DMS 273 (cell line): ENCODE measurements at regions not wholly inside any gene's neighbourhood (a gene's known extent, or its start where the extent isn't known, plus 50 kb on each side); places are given as distances from the start of the nearest gene placed in this dataset.
"Not testable (repeated sequence)": the region's sequence is repeated elsewhere in the genome, so short reads cannot be mapped to it uniquely, and the experiment has no call there.

ENCODE experiments used
- DNase-seq: peaks from one replicate; lab custom pipeline; 2025; ENCODE audit not compliant: unreplicated experiment; lab: John Stamatoyannopoulos, UW

DNA sequence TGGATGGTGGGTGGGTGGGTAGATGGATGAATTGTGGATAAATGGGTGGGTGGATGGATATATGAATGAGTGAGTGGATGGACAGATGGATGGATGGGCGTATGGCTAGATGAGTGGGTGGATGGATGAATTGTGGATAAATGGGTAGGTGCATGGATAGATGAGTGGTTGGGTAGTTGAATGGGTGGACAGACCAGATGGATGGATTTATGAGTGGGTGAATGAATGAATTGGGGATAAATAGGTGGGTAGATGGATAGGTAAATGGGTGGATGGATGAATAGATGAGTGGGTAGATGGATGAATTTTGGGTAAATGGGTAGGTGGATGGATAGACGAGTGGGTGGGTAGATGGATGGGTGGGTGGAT lies 108.7 kb downstream of the NPIPB11 start:
- DNase-seq, result not testable (repeated sequence)

DNA sequence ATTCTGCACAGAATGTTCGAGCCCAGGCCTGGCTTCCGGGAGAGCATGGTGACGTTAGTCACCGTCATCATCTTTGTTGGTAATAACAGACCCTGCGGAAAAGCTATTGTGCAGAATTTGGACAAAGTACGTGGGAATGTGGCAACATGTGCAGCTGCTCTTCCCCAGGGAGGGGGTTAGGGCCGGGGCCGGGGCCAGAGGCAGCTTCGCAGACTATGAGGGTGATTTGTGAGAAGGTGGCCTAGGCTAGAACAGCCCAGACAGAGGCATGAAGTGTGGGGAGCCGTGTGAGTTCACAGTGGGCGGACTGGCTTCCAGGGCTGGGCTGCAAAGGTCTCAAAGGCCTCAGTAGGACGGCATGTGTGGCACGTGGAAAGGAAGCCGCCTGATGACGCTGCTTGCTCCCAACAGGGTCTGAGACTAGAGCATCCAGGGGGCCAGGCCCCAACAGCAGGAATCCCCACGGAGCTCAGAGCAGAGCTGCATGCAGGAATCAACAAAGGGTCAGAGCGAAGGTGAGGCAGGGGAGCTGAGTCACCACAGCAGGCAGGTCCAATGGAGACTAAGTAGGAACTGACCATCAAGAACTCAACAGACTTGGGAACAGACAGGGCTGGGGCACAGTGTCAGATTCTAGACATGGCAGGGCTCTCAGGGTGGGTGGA lies 109.2 kb downstream of the NPIPB11 start:
- not testable (repeated sequence) for DNase-seq

DNA sequence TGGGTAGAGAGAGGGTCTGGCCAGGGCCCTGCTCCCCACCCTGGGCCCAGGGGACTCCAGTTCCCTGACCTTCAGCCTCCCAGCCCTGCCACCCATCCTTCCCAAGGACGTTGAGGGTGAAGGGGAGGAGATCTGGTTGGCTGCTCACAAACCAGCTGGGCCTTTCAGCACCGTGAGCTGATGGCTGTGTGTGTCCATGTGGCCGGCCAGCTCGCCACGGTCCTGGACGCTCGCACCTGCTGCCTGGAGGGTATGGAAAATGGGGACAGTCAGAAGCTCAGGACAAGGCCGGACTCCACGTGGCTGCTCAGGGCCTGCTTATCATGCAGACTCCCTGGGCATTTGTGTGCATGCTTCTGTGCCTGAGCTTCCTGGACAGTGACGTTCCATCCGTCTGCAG lies 110.3 kb downstream of the NPIPB11 start:
- DNase-seq, result not testable (repeated sequence)

DNA sequence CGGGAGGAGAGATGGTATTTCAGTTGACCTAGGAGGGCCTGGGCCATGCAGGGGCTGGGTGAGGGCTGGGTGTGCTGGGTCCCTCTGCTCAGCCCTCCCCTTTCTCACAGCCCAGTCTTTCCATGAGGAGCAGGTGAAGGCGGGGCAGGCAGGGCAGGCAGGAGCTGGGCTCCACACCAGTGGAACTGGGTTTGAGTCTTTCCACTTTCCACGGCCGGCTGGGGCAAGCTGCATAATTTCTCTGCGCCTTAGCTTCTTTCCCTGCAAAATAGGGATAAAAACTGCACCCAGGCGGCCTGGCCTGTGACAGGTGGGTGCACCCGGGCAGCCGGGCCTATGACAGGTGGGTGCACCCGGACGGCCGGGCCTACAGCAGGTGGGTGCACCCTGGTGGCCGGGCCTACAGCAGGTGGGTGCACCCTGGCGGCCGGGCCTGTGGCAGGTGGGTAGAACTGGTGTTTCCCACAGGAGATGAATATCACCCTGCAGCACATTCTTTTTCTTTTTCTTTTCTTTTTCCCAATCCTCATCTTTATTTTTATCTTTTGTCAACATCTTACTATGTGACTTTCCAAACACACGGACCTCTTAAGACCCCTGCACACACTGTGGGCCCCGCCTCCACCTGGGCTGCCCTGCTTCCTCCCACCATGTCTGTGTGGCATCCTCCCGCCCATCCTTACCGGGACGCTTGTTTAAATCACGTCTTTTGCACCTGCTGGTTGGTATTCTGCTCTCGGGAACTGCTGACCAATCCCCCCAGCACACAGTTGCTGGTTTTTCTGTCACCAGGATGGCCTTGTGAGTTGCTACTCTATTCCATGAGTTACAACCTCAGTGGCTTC lies 111.3 kb downstream of the NPIPB11 start:
- DNase-seq, result not testable (repeated sequence)

DNA sequence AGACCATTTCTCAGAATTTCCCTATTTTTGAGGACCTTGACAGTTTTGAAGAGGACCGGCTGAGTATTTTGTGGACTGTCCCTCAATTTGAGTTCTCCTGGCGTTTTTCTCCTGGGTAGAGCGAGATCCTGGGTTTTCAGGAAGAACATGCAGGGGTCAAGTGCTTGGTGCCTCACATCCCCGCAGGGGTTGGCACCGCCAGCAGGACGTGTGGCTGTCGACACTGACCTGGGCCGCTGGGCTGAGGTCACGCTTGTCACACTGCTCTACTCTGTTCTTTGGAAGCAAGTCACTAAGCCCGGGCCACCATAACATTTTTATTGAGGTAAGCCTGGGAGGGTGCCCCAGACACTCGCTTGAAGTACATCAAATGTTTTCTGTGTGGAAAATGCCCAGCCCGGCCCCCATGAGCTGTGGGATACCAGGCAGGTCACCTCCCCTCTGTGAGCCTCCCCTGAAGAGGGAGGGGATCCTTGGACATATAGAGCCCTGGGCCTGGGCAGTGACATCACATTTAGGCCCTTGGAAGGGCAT lies 112.0 kb downstream of the NPIPB11 start:
- DNase-seq, result not testable (repeated sequence)

DNA sequence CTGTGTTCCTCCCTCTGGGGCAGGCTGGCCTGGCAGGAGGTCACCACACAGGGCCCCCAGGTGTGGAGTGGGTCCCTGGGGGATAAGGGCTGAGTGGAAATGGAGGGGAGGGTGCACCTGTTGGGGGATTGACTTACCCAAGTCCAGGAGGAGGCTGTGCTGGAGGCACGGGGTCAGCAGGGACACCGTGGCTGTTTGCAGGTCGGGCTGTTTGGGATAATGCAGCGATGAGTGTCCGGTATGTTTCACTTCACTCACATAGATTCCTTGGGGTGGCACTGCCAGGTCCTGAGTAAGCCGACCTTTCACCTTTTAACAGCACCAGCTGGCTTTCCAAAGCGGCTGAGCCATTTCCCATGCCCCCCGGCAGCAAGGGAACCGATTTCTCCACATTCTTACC lies 113.0 kb downstream of the NPIPB11 start:
- DNase-seq, result not testable (repeated sequence)

DNA sequence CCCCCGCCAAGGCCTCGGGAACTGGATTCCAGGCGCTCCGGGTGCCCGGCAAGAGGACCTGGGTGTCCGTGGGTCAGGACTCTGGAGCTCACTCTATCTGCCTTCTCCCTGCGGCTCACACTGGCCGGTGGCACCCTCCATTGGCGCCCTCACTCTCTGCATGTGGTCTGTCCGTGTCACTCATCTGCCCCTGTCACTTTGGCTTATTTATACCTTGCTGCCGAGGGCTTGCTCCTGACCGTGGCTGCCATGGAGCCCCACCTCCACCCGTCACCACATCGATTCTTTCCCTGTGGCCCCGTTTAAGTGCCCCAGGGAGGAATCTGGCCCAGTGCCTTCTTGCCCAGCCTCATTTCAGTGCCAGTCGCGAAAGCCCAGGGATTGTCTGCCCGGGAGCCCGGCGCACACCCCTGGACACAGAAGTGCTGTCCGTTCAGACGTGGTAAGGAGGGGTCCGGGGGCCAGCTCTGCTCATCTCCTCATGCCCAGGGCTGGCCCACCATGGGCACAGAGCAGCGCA lies 113.5 kb downstream of the NPIPB11 start:
- not testable (repeated sequence) for DNase-seq

DNA sequence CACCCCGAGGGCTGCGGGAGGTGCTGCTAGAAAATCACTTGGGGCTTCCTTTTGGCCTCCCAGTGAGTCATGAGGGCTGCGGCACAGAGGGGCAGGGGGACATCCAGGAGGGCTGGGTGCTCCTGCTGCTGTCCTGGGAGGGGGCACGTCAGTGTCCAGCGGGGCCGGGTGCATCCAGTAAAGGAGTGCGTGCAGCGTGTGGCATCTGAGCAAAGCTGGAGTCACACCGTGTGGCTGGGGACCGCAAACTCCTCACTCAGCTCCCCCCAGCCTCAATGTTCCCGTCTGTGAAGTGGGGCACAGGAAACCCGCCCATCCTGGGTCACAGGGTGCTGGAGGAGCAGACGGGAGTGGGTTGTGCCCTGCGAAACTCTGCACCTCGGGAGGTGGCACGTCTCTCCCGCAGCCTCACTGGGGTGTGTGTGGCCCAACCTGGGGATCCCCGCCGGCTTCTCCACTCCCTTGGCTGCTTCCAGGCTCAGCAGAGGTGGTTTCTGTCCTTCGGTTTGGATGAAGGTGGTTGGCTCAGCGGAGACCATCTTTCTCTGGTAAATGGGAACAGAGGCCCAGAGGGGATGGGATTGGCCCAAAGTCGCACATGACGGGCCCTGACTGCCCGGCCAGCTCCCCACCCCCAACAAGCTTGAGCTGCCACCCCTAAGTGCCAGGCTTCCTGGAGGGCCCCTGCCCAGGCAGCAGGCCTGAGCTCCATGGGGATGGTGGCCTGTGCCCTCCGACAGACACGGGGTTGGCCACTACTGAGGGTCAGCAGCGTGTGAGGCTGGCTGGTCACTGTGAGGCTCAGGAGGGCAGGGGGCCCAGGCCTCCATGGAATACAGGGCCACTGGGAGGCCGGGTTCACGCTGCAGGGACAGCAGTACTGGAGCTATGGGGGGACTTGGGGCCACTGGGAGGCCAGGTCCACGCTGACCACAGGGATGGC lies 114.9 kb downstream of the NPIPB11 start:
- not testable (repeated sequence) for DNase-seq

DNA sequence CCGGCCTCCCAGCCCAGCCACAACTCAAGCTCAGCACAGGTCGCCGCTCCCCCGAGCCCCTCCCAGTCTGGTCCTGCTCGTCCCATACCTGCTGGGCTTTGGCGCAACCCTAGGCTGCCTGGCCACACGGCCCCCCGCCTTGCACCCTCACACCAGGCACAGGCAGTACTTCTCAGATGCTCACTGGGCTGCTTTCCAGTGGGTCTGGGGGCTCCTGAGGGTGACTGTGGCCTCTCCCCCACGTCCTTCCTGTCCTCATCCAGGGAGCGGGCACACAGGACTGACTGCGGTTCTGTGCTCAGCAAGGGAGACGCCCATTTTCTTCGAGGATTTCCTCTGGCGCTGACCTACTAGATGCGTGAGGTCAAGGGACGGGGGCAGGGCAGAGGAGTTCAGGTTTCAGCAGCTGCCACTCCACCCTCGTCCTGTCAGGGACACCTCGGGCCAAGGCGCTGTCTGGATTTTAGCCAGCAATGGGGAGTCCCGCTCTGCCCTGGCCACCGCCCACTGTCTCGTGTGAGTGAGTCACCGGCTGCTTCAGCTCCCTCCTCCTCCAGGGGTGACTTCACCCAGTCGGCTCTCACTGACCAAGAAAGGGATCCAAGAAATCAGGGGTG lies 115.8 kb downstream of the NPIPB11 start:
- peak; percentile 81 for DNase-seq

DNA sequence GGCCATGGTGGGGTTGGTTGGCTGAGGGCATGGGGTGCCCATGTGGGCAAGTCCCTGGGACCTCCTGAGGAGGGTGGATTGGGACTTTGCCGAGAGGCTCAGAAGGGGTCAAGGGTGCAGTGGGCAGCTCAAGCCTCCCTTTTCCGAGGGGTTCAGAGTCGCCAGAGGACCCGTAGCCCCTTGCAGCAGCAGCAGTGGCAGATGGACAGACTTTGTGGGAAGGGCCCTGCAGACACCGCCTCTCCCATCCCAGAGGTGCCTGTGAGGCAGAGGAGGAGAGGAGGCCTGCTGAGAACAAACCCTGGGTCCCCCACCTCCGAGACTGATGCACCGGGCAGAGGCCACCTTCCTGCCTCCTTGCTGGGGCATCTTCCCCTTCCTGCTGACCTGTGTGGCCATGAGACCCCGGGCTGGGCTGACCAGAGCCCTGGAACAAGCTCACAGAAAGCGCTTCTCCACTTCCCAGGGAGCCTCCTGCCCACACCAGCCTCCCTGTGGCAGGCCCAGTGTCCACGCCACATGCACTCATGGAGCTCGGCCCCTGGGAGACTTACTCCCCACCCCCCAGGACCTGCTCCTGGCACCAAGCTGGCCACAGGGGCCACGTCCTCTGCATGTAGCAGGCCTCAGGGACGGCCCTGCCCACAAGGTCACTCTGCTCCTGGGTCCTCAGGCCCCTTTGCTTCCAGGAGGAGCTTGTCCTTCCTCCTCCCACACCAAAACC lies 116.8 kb downstream of the NPIPB11 start:
- not testable (repeated sequence) for DNase-seq

DNA sequence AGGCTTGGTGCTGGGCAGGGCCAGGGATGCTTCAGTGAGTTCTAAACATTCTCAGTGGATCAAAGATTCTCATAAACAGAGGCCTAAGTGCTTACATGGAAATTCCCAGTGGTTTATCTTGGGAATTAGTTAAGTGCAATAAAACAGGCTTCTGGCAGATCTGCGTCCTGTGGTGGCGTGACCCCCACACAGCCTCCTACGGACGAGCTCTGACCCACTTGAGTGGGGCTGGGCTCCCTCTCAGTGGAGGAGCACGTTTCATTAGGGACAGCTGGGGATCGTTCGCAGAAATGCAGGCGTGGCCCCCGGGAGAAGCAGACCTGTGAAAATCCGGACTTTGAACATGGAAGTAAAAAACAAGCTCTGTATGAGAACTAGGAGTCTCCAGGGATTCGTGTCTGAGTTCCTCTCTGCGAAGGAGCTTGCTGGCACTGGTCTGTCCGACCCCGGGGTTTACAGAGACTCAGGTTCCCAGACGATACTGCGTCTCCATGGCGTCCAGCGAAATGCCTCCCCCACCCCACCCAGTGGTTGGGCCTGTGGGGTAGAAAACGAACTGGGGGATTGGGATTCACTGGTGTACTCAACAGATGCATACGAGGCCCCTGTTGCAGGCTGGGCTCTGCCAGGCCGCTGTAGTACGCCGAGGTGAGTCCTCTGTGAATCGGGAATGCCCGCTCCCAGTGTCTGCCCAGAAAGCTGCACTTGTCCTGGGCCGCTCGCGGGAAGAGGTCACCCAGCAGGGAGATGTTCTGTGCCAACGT lies 117.6 kb downstream of the NPIPB11 start:
- not testable (repeated sequence) for DNase-seq

DNA sequence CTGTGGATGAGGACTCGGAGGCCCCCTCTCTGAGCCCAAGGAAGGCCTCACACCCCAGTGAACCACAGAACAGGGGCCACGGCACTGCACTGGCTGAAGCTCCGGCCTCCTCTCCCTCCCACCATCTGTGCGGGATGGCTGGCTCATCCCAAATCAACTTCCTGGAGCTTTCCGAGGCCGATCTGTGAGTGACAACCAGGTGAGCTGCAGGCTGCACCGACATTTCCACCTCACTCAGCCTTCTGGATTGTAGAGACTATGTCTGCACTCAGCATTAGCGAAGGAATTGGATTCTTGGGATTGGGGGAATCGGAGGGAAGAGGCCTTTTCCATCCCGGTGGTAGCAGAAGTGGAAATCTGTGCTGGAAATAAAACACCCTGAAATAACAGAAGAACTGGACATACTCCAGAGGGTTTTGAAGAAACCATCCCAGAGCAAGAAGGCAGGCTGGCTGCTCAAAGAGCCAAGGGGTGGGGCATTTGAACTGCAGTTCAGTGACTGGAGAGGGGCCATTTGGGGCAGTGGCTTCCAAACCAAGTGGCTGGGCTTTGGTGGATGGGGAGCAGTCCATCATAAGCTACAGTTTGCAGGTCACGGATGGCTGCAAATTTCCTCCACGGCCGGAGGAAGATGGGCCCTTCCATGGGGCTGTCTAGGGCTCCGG lies 118.5 kb downstream of the NPIPB11 start:
- DNase-seq, result not testable (repeated sequence)

DNA sequence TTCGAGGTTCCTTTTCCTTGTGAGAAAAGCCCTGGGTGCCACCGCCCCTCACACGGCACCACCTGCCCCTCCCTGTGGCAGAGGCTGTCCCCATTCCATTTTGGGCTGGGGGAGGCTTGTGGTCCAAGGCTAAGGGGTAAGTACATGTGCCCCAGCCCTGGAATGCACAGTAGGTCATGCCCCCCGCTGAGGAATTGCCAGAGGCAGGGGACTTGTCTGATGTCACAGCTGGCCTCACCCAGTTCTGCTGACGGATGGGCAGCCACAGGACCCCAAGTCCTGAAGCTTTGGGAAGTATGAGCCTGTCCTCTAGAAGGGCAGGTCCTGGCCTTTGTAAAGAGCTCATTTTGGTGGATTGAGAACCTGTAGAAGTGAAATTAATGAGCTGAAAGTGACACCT lies 119.3 kb downstream of the NPIPB11 start:
- not testable (repeated sequence) for DNase-seq

DNA sequence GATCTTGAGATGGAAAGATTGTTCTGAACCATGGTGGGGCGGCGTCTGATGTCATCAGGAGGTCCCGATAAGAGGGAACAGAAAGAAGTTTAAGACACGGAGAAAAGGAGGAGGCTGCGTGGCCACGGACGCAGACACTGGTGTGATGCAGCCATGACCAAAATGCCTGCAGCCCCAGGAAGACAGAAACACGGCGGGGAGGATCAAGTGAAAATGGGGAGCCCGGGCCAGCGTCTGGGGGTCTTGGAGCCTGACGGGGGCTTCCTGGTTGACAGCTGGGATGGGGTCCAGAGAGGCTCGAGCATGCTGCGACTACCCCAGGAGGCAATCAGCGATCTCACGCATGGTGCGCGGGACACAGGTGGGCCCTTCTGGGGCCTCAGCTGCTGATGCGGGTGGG lies 119.7 kb downstream of the NPIPB11 start:
- DNase-seq, result not testable (repeated sequence)

DNA sequence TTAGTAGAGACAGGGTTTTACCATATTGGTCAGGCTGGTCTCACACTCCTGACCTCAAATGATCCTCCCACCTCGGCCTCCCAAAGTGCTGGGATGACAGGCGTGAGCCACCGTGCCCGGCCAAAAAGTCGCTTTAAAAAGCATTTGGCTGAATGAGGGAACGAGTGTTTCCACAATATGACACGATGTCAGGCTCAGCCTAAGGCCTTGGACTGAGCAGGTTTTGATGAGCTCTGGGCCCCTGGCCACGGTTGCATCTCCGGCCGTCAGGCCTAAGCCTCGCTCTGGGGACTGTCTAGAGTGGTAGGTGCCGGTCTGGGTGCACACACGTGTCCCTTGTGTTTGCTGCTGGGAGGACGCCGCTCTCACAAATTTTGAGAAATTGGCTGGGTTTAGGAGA lies 120.3 kb downstream of the NPIPB11 start:
- DNase-seq, result not testable (repeated sequence)

DNA sequence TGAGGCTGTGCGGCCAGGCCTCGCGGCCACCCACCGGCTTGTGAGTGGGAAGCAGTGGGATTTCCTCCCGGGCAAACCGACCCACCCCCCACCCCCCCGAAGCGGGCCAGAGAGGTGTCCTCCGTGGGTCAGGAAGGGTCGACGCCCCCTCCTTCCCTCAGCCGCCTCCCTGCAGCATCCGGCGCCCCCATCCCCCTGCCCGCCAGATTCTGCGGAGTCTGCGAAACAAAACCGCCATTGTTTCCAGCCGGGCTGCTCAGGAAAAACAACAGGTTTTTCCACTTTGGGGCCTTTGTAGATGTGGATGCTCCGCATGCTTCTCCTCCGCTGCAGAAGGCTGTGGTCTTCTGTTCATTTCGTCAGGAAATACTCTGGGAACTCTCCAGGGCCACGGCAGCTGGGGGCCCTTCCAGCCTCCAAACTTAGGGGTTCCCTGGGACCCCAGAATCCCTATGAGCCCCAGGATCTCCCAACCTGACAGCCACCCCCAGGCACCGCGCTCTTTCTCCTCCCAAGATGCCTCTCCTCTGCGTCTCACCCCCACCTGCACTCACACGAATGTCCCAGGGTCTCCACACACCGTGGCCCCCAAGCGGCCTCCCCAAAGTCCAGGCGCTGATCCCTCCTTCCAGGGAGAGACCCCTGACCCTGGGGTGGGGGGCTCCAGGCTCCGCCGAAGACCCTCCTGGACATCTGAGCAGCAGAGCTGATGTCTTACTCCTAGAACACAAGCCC lies 121.2 kb downstream of the NPIPB11 start:
- DNase-seq, result not testable (repeated sequence)

DNA sequence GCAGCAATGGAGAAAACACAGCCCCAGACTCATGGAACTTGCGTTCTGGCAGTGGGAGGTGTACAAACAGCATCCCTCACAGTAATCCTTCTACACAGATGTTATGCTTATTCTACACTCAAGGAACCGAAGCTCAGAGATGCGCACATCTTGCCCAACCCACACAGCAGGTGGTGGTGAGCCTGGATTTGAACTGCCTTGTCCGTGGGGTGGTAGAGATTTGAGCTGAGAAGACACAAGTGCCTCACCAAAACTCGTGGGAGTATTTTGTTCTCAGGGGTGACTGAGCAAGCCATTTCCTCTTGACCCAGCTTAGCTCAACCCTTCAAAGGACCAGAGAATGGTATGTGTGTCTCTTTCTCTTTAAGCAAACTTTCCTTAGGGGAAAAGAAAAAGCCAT lies 121.8 kb downstream of the NPIPB11 start:
- DNase-seq, result not testable (repeated sequence)

DNA sequence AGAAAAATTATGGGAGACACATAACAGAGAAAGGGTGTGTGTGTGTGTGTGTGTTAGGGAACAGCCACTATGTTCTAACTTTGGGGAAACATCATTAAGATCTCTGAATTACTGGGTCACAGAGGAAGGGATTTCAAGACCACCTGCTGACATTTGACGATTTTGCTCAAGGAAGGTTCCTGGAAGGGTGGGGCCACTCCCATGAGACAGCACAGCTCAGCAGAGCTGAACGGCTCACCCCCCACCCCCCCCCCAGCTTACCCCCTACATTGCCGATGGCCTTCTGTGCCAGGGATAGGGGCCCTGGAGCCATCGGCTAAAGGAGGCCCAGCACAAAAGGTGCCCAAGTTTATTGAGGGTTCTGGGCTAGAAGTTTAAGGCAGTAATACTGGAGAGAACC lies 122.4 kb downstream of the NPIPB11 start:
- not testable (repeated sequence) for DNase-seq
